LoVo (cell line): ENCODE measurements at regions not wholly inside any gene's neighbourhood (a gene's known extent, or its start where the extent isn't known, plus 50 kb on each side); places are given as distances from the start of the nearest gene placed in this dataset.

Source experiments
- DNase-seq: peaks from one replicate; pipeline ENCODE4 v3.0.0-alpha.2; 2016; ENCODE audit warnings: low spot score

DNA sequence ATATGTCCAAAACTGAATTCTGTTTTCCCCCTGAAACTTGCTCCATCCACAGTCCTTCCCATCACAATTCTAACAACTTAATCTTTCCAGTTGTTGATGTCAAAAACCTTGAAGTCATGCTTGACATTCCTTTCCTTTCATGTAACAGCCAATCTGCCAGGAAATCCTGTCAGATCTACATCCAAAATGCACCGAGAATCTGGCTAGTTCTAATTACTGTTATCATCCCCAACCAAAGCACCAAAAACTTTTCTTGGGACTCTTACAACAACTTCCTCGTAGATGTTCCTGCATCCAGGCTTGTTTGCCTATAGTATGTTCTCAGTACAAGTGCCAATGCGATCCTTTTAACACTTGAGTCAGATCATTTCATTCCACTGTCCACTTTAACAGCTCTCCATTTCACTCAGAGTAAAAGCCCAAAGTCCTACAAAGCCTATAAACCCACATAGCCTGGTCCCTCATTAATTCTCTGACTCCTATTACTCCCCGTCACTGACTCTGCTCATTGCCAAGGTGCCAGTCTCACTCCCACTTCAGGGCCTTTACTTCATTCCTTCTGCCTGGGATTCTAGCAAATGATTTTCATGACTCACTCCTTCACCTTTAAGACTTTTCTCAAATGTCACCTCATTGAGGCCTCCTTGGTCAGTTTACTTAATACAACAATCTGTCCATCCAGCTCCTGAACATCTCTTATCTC, 493.2 kb upstream of the NFIA start:
- no peak for DNase-seq

DNA sequence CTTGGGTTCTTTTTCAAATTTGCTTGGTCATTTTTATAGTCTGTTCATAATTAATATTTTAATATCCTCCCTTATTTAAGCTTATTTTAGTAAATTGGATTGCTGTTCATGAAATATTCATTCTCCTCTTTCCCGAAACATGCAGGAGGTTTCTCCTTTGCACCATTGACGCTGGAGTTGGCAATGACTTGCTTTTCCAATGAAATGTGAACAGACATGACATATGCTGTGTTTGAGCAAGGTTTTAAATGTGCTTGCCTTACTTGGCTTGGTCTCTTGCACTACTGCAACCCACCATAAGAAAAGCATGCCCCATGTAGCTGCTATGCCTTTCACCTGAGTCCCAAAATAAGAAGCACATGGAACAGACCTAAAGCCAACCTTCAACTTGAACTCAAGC, 498.0 kb upstream of the NFIA start:
- no peak for DNase-seq

DNA sequence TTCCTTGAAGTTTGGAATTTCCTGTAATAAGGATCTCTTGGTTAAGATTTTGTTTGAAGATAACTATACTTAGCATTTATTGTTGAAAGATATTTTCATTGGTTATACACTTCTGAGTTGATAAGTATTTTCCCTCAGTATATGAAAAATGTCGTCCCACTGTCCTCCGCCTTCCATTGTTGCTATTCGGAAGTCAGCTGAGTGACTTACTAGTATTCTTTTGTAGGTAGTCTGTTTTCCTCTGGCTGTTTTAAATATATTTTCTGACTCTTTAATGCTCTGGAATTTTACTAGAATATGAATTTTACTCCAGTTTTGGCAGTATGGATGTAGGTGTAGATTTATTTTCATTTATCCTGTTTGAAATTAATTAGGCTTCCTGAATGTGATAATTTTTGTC, 498.7 kb upstream of the NFIA start:
- no peak for DNase-seq

DNA sequence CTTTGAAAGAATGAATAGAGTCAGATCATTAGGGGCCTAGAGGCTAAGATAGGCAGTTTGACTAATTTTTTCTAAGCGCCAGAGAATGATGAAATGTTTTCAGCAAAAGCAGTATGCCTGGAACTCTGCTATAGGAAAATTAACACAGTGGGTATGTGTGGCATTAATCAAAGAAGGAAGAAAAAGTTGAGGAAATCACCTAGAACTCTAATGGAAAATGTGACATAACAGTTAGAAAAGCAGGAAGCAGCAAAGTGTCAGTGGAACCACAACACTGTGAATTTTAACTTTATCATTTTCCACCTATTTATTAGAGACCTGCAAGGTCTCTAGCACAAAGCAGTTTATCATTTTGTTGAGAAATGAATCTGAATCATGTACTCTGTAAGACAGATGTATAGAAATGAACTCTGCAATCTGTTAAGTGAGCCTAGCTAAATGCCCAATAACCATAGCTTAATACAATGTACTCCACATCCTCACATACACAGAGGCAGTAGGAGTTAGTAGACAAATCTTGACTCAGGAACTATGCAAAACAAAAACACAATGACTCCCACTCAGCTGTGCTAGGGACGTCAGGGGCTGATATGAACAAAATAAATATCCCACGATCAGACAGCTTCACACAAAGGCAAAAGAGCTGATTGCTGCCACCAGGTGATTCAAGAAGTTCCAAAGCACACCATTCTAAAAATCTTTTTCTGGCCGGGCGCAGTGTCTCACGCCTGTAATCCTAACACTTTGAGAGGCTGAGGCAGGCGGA, 500.7 kb upstream of the NFIA start:
- DNase-seq, result no peak

DNA sequence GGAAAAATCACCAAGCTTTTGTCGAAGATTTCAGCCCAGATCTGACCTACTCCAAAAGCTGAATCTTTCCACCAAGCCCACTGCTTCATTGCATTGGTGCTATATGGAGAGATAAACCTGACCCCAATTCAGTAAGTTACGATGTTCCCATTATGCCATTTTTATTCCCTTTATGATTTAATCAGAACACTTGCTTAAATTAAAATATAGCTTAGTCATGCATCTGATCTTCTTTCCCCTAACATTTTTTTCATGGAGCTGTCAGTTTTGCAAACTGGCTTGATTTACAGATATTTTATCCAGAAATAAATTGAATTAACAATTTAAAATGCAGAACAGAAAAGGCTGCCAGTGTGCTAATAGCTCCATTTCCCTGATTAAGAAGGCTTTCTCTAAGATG, 503.5 kb upstream of the C1orf87 start:
- no peak for DNase-seq

DNA sequence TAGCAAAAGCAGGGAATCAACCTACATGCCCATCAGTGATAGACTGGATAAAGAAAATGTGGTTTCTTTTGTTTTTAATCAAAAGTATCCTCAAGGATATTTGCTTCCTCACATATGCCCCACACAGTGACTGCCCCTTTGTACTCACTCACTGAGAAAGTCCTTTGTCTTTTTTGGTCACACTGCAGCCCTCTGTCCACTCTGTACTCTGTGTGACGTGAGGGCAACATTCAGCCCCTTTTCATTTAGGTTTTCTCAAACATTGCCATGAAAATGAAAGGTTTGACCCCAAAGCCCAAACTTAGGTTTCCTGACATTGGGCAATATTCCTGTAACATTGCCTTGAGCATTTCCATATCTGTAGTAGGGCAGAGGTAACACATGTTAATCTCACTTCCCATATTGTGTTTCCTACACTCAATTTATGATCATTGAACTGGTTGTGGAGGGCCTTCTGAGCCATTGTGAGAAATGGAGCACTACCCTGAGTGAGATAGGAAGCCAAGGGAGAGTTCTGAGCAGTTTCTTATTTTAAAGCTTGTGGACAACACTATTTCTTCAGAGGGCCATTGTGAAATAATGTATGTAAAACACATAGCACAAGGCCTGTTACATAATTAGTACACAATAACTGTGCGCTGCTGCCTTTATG, 501.9 kb upstream of the C1orf87 start:
- DNase-seq, result no peak

DNA sequence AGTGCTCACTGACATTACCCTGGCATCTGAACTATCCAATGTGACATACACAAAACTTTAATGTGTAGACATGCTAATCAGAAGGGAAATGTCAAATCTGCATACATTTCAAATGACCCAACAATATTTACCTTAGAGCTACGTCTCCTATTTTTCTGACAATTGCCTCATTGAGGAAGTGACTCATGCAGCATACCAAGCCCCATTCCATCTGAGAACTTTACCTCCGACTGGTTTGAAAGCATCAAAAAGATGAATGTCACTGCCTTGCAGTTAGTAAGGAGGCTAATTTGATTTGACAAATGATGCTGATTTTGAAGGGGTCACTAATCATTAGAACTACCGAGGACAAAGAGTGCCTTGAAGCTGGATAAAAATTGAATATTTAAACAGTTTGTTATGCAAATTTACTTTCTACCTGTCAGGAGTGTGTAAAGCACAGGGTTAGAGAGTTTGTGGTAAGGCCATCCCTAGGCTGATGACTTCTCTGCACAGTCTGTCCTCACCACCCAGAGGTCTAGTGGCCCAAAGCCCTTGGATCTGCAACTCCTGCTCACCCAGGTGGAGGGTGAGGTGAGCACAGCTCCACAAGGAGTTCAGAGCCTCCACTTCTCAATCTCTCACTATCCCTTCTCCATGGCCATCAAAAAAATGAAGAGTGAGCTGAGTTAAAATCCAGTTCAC, 500.3 kb upstream of the C1orf87 start:
- peak; percentile 59 for DNase-seq

DNA sequence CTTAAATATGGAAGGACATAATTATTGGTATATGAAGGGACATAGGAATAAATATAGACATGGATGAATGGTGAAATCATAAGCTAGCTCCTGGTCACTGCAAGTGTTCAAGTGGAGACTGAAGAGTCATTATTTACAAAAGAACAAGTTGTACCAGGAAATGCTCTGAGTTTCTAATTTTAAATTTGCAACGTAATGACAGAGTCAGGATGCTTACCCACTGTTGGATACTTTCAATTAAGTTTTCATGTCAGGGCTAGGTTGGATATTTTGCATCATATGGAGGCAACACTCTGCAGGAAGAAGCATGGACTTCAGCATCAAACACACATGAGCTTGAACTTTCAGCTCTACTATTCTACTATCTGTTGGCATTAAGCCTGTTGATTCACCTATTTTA, 499.6 kb upstream of the C1orf87 start:
- no peak for DNase-seq

DNA sequence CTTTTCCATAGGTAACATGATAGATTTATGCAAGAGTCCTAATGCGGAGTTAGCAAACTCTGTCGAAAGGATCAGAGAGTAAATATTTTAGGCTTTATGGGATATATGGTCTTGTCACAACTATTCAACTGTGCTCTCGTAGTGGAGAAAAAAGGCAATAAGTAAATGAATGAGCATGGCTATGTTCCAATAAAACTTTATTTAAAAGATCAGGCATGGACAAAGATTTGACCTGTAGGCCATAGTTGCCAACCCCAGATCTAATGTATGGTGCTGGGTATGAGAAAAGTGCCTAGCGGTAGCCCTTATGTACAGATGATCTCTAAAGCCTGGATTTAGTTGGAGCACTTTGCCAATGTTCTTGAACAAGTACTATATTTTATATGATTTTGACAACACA, 498.8 kb upstream of the C1orf87 start:
- no peak for DNase-seq

DNA sequence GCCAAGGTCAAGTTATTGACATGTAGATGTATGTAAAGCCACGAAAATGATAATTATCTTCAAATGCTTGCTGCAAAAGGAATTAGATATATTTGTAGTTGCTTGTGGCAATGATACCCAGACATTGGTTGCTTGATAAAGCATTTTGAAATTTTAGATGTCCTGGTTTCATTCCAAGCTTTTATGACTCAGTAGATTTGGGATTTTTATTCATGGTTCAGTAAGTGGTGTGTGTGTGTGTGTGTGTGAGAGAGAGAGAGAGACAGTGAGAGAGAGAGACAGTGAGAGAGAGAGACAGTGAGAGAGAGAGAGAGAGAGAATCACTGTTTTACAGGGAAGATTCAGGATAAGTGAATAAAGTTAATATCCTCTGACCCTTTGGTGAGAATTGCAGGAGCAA, 498.2 kb upstream of the C1orf87 start:
- DNase-seq, result no peak

DNA sequence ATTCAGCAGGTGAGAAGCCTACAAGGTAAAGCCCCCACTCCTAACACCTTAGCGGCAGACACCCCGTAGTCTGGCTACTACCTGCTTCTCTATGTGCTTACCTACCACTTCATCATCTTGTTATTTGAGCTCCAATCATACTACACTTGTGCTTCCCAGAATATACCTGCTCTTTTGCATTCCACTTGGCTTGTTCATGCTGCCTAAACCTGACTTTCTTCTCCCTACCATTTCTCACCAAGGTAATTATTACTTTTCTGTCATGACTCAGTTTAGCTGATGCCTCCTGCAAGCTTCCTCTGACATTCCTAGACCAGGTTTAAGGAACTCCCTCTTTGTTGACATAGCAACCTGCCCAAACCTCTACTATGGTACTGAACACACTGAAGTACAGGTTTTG, 495.6 kb upstream of the C1orf87 start:
- no peak for DNase-seq

DNA sequence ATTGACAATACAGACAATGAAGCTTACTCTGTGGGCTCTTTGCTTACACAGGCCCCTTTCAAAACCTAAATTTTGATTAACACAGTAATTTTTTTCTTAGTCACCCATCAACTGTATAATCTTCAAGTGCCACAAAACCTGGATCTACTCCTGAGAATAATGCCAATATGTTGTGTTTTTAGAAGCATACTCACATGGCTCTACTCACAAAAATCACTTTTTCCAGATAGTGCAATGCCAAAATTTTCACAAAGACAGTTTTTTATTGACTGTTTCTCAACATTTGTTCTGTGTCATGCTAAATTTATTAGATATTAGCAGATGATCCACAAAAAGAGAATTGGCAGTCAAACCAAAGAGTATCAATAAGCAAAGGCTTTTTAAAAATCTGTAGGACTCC, 493.7 kb upstream of the C1orf87 start:
- DNase-seq, result no peak

DNA sequence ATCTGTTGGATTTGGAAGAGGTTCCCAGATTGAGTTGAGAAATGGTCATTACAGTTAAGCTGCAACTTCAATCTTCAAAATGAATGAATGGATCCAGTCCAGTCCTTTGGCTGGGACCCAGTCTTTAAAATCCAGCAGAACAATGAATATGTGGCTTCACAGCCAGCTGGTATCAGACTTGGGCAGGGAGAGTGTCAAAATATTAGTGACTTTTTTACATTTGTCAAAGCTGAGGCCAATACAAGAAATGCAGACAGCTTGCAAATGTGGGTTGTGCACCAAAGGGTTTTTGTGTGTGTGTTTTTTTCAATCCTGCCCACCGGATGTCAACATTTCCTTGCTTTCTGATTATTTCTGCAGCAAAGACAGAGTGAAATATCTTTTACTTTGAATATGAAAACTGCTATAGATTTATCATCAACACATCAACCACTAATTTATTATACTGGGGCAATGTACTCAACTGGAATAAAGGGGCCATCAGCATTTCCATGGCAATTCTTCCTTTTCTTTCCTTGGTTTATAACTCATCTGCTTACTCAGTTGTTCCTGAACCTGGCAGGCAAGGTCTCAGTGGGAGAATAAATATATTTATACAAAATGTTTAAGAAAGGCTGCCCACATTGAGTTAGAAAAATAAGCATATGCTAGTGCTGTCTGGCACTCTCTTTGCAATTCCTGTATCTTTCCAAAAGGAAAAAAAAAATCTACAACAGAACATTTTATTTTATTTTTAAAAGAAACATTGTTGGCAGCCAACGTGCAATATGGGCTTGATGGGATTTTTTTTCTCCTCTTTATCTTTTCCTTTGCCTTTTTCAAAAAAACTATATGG, 491.6 kb upstream of the C1orf87 start:
- DNase-seq, result no peak

DNA sequence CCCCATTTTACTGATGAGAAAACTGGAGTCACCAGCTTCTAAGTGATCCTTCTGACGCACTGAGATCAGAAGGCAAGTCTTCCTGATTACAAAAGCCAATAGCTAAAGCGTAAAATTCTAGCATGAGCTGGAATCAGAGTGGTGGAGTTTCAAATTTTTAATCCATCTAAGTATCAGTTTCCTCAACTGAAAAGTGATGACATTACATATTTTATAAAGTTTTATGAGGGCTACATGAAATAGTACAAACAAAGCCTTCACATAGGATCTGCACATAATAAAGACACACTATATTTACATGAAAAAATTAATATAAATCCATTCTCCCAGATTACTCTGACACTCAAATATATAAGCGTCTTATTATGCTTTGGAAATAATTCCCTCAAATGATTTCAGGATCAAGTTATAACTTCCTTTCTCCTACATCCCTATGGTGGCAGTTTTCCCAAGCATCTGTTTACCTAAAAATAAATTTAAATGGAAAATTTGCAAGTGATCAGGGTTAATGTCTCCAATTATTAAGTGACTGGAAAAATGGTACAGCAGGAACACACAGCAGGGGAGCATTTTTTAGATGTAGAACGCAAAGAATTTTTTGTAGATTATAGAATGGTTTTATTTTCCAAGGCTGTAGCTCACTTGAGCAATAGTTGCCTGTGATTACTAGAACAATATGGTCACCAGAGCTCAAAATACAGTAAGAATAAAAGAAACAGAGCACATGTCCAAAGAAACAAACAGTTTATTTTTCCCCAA, 490.4 kb upstream of the C1orf87 start:
- no peak for DNase-seq

DNA sequence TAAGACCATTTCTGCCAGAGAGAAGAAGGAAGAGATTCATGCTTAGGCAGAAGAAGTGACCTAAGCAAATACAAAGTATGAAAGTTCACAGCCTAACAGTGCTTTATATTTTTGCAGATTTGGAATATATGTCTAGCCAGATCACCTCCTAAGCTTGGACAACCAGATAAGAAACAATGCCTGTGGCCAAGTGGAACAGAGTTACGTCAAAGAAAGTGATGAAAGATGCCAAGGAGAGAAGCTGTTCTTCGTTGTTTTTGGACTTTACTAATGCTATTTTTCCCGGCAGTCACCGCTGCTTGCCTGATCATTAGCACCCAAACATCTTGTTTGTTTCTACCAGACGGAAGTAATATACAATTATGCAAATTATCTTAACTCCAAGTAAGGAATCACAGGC, 489.2 kb upstream of the C1orf87 start:
- no peak for DNase-seq

DNA sequence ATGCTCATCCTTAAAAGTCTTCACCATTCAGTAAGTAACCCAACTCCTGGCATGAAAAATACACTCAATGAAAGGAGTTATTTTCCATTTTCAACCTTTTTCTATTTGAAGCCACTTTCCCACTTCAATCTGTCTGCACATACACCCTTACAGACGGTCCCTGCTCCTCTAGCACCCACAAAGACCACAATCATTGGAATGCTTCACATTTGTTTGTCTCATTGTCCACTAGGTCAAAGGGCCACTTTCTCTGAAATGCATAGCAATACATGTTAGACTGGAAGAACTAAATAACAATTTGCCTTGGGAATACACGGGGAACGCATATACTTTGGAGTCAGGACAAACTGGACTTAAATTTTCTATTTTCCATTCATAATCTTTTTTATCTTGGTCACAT, 487.1 kb upstream of the C1orf87 start:
- DNase-seq, result no peak

DNA sequence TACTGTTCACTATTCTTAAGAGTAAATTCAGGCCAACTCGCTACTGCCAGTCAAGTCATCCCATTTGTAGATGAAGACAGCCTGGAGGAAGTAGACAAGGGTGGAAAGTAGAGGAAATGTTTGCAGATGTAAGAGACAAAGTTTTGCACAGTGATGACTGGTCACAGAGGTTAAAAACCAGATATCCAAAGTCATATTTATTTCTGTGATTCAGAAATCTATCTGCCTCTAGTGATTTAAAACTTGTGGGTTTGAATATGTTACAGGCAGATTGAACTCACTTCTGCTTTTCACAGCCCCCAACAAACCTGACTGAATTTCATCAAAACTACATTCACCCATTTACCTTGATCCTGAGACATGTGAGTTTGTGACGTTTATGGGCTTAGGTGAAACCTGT, 484.7 kb upstream of the C1orf87 start:
- no peak for DNase-seq

DNA sequence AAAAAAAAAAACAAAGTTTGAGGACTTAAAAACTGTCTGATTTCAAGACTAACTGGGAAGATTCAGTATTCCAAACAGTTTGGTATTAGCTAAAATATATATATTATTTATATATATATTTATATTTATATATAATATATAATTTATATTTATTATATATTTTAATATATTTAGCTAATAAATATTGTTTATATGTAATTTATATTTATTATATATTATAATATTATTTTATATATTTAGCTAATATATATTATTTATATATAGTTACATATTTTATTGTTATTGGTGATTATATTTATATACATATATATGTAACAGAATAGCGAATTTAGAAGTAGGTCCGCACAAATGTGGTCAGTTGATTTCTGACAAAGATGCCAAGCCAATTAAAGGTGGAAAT, 480.2 kb upstream of the C1orf87 start:
- no peak for DNase-seq

DNA sequence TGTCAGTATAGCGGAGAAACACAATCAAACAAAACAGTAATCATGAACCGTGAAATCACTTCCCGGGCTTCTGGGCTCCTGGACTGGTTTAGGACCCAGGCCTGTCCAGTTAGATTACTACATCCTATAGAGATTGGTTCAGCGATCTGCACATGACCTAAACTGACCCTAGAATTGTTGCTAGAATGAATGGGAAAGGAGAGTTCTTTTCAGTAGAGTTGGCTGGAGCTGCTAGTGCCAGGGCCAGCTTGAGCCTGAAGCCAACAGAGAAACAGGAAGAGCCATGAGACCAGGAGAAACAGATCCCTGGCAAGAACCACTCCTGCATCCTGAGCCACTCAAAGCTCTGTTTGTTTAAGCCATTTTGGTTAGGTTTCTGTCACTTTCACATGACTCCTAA, 474.3 kb upstream of the C1orf87 start:
- DNase-seq, result no peak

DNA sequence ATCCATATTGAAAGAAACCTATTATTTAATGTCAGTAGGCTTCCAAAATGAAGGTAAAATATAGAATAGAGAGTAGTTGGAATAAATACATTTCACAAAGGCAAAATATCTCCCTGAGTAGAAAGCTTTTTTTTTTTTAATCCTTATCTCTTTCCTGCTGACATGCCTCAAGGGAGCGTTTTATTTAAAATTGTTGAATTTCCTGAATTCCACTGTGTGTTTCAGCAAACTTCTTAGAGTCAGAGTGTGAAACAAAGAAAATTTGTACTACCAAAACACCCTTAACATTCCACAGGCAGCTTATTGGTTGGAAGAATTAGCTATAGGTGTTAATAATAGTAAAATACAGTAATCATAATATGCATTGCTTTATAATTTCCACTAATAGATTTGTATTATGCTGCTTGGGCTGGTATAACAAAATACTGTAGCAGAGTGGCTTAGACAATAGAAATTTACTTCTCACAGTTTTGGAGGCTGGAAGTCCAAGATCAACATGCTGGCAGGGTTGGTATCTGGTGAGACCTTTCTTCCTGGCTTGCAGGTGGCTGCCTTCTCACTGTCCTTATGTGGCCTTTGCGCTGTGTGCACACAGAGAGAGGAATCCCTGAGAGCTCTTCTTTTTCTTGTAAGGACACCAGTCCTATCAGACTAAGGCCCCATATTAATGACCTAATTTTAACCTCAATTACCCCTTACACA, 468.4 kb upstream of the C1orf87 start:
- DNase-seq, result no peak

DNA sequence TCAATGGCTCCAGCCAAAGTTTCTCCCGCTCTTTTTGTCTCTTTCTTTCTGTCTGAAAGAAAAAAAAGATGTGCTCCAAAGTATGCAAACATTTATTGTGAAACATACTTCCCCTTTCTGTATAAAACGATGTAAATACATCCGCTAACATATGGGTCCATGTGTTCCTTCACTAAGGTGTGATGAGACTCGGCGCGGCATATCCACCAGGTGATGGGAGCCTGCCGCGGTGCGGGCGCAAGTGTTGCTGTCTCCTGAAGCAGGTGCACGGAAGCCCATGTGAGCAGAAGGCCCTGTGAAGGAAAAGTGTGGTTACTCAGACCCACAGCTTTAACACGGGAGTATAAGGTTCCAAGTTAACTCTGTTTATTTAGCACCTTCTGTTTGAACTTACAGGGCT, 466.6 kb upstream of the C1orf87 start:
- DNase-seq, result no peak
